SU-DHL-6 (cell line): ENCODE measurements at regions not wholly inside any gene's neighbourhood (a gene's known extent, or its start where the extent isn't known, plus 50 kb on each side); places are given as distances from the start of the nearest gene placed in this dataset.

Experiments used
- H2AFZ ChIP-seq: fragments of 200-600 bp; sonication (generic); 2 replicates; pipeline ENCODE4 v1.6.1; 2014; ENCODE audit warnings: low read depth, mild to moderate bottlenecking, moderate library complexity, mixed read lengths, antibody characterized with exemption, low read length; ENCODE audit not compliant: severe bottlenecking
- H3F3A ChIP-seq: fragments of 200-600 bp; shearing (Covaris generic); 2 replicates; pipeline ENCODE4 v1.6.0; 2016; ENCODE audit warnings: antibody characterized with exemption, mild to moderate bottlenecking; ENCODE audit not compliant: insufficient read depth
- H3K27ac ChIP-seq: fragments of 200-600 bp; sonication (generic); 2 replicates; pipeline ENCODE4 v1.5.1; 2016; ENCODE audit warnings: low read depth, mild to moderate bottlenecking, low read length, moderate library complexity, mixed read lengths
- H3K27me3 ChIP-seq: fragments of 200-600 bp; sonication (generic), shearing (Covaris generic); 2 replicates; pipeline ENCODE4 v1.6.0; 2014; ENCODE audit warnings: mild to moderate bottlenecking, low read length
- H3K36me3 ChIP-seq: fragments of 200-600 bp; sonication (generic); 2 replicates; pipeline ENCODE4 v1.6.1; 2014; ENCODE audit warnings: mild to moderate bottlenecking, low read length, mixed read lengths
- H3K4me2 ChIP-seq: fragments of 300-600, 200-600 bp; shearing (Covaris generic), sonication (generic); 2 replicates; pipeline ENCODE4 v1.6.0; 2014; ENCODE audit warnings: low read length, low read depth, mild to moderate bottlenecking; ENCODE audit not compliant: poor library complexity, severe bottlenecking
- H3K4me3 ChIP-seq: fragments of 200-600 bp; sonication (generic); 2 replicates; pipeline ENCODE4 v1.5.1; 2014; ENCODE audit warnings: antibody characterized with exemption, low read length, mild to moderate bottlenecking, mixed read lengths; ENCODE audit not compliant: insufficient read depth, poor library complexity, severe bottlenecking
- H3K79me2 ChIP-seq: fragments of 200-600 bp; sonication (generic); 2 replicates; pipeline ENCODE4 v1.6.1; 2014; ENCODE audit warnings: mild to moderate bottlenecking, low read length, moderate library complexity; ENCODE audit not compliant: insufficient read depth
- H3K9ac ChIP-seq: fragments of 200-600 bp; sonication (generic); 2 replicates; pipeline ENCODE4 v1.7.0; 2014; ENCODE audit warnings: mild to moderate bottlenecking, low read length
- H3K9me2 ChIP-seq: fragments of 200-600 bp; sonication (generic); replicated peaks from 2 replicates; pipeline ENCODE4 v1.6.1; 2014; ENCODE audit warnings: low read length; ENCODE audit not compliant: insufficient read depth
- H3K9me3 ChIP-seq: fragments of 200-600 bp; sonication (generic); 2 replicates; pipeline ENCODE4 v1.6.1; 2014; ENCODE audit warnings: low read length, mixed read lengths; ENCODE audit not compliant: insufficient read depth
- H4K20me1 ChIP-seq: fragments of 200-600 bp; sonication (generic); 2 replicates; pipeline ENCODE4 v1.6.1; 2014; ENCODE audit warnings: low read depth, mild to moderate bottlenecking, antibody characterized with exemption, low read length, moderate library complexity, mixed read lengths
- EZH2phosphoT487 ChIP-seq: fragments of 200-600 bp; sonication (generic), shearing (Covaris generic); conservative IDR thresholded peaks from 2 replicates; pipeline ENCODE4 v1.6.1; 2018; ENCODE audit warnings: mild to moderate bottlenecking, antibody characterized with exemption, low read length, moderate library complexity, mixed read lengths
- TF ChIP-seq, protein P1 (sequence below): fragments of 200-600 bp; sonication (generic); IDR thresholded peaks from one replicate; pipeline ENCODE4 v1.5.1; 2017; ENCODE audit warnings: antibody characterized with exemption, mild to moderate bottlenecking, low read length, moderate library complexity; ENCODE audit not compliant: insufficient read depth, poor library complexity, severe bottlenecking

- H3F3A ChIP-seq, result no peaks in the 10 kb centered on the region
- TF ChIP-seq EZH2phosphoT487, result no peak
- TF ChIP-seq, protein P1, sequence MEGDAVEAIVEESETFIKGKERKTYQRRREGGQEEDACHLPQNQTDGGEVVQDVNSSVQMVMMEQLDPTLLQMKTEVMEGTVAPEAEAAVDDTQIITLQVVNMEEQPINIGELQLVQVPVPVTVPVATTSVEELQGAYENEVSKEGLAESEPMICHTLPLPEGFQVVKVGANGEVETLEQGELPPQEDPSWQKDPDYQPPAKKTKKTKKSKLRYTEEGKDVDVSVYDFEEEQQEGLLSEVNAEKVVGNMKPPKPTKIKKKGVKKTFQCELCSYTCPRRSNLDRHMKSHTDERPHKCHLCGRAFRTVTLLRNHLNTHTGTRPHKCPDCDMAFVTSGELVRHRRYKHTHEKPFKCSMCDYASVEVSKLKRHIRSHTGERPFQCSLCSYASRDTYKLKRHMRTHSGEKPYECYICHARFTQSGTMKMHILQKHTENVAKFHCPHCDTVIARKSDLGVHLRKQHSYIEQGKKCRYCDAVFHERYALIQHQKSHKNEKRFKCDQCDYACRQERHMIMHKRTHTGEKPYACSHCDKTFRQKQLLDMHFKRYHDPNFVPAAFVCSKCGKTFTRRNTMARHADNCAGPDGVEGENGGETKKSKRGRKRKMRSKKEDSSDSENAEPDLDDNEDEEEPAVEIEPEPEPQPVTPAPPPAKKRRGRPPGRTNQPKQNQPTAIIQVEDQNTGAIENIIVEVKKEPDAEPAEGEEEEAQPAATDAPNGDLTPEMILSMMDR, result no peak
- no peaks in the 10 kb centered on the region for H3K9me3 ChIP-seq
These were observed 418.9 kb downstream of the ZNF536 start for GRCh38 chr19:30791088-30791487.

GRCh38 chr19:30790056-30790680 is 418.0 kb downstream of the ZNF536 start:
- no peak for TF ChIP-seq EZH2phosphoT487
- TF ChIP-seq, protein P1, result no peak
- no peak overlapping the region for H3K4me2 ChIP-seq
- no peaks in the 10 kb centered on the region for H3K9me2 ChIP-seq
- H3K27ac ChIP-seq, result no peak overlapping the region
- H3K9ac ChIP-seq, result no peak overlapping the region
- H3K27me3 ChIP-seq, result no peaks in the 10 kb centered on the region
- no peaks in the 10 kb centered on the region for H3K9me3 ChIP-seq
- H3F3A ChIP-seq, result no peaks in the 10 kb centered on the region
- no peak overlapping the region for H3K4me3 ChIP-seq
- H4K20me1 ChIP-seq, result no peaks in the 10 kb centered on the region
- no peaks in the 10 kb centered on the region for H3K36me3 ChIP-seq
- H2AFZ ChIP-seq, result no peak overlapping the region
- H3K79me2 ChIP-seq, result no peaks in the 10 kb centered on the region

More at GRCh38 chr19:30791088-30791487, 418.9 kb downstream of the ZNF536 start:
- Histone ChIP-seq H3K9ac (no peak overlapping the region), H3K4me3 (no peak overlapping the region), H3K36me3 (no peaks in the 10 kb centered on the region), H3K27ac (no peak overlapping the region), H2AFZ (no peak overlapping the region), H3K79me2 (no peaks in the 10 kb centered on the region), H3K27me3 (no peaks in the 10 kb centered on the region), H4K20me1 (no peaks in the 10 kb centered on the region), H3K4me2 (no peak overlapping the region), H3K9me2 (no peaks in the 10 kb centered on the region)

GRCh38 chr19:30788105-30788765 is 416.1 kb downstream of the ZNF536 start:
- Histone ChIP-seq H3K36me3 (no peaks in the 10 kb centered on the region), H3K79me2 (no peaks in the 10 kb centered on the region), H3K9me2 (no peaks in the 10 kb centered on the region), H3F3A (no peaks in the 10 kb centered on the region), H3K27ac (no peak overlapping the region), H3K9ac (no peak overlapping the region), H3K4me3 (no peak overlapping the region), H4K20me1 (no peaks in the 10 kb centered on the region), H2AFZ (no peak overlapping the region), H3K4me2 (no peak overlapping the region), H3K27me3 (no peaks in the 10 kb centered on the region), H3K9me3 (no peaks in the 10 kb centered on the region)
- TF ChIP-seq EZH2phosphoT487, result no peak
- TF ChIP-seq, protein P1, result no peak
